ENCODE measurements at regions not wholly inside any gene's neighbourhood (a gene's known extent, or its start where the extent isn't known, plus 50 kb on each side); places are given as distances from the start of the nearest gene placed in this dataset.

GRCh38 chr12:53803194-53803593 is 51.4 kb upstream of the CISTR start:
- Mint-ChIP-seq H3K27ac (no peak overlapping the region), H3K9me3 (no peaks in the 10 kb centered on the region), H3K36me3 (ENCODE audit: low read depth) (no peaks in the 10 kb centered on the region), H3K4me3 (no peak overlapping the region), H3K4me1 (no peaks in the 10 kb centered on the region), H3K27me3 (peaks cover 64% of the 10 kb centered on the region)
- no peak for DNase-seq
- CTCF ChIA-PET = interaction anchor here (1.1 kb wide), 1 partner anchor 11 kb away, joined by 3 read pairs; no protein-coding TSS in a partner anchor
- POLR2A ChIA-PET = no interaction called here

DNA sequence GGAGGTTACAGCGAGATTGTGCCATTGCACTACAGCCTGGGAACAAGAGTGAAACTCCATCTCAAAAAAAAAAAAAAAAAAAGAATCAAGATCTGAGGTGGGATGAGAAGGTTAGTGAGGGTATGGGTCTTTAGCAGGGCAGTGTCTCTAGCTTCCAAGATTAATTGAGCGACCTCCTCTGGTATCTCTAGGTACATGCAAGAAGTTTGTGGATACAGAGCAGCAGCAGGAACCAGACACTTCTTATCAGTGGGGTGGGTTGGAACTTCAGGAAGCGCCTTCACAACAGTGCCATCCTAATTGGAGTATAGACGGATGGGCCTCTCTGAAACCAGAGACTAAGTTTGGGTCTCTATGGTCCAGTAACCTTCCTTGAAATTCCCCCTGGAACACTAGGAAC is 51.9 kb upstream of the CISTR start:
- Mint-ChIP-seq H3K36me3 (ENCODE audit: low read depth) (no peaks in the 10 kb centered on the region), H3K9me3 (no peaks in the 10 kb centered on the region), H3K4me1 (no peaks in the 10 kb centered on the region), H3K27me3 (peaks cover 61% of the 10 kb centered on the region), H3K4me3 (no peak overlapping the region), H3K27ac (no peak overlapping the region)
- ChIA-PET POLR2A (no interaction called here), CTCF (interaction anchor here (1.1 kb wide), 1 partner anchor 12 kb away, joined by 3 read pairs; no protein-coding TSS in a partner anchor)
- DNase-seq = no peak

GRCh38 chr12:53804429-53804828 is 52.6 kb upstream of the CISTR start:
- ChIA-PET CTCF (interaction anchor here (1.2 to 1.5 kb wide), 2 partner anchors 17 to 27 kb away, joined by 3 read pairs; no protein-coding TSS in a partner anchor), POLR2A (no interaction called here)
- Mint-ChIP-seq H3K4me3 (no peak overlapping the region), H3K9me3 (no peaks in the 10 kb centered on the region), H3K27me3 (peaks cover 54% of the 10 kb centered on the region), H3K4me1 (no peaks in the 10 kb centered on the region), H3K36me3 (ENCODE audit: low read depth) (no peaks in the 10 kb centered on the region), H3K27ac (no peak overlapping the region)
- no peak for DNase-seq

DNA sequence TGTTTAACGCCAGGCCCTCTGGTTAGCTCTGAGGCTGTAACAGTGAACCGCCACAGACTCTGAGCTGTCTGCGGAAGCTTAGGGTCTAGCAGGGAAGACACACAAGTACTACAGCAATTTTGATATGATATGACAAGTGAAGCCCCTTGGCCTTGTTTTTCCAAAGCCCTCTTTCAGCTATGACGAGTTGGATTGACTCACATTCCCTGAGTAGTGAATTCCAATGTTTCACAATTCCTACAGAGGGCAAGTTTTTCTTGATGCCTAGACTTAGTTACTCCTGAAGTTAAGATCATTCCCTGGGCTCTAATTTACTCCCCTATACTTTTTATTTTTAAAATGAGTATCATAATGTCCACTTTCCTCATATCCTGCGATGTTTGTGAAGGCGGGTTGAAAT is 53.3 kb upstream of the CISTR start:
- Mint-ChIP-seq H3K4me1 (no peaks in the 10 kb centered on the region), H3K4me3 (no peak overlapping the region), H3K27me3 (peaks cover 53% of the 10 kb centered on the region), H3K27ac (no peak overlapping the region), H3K36me3 (ENCODE audit: low read depth) (no peaks in the 10 kb centered on the region), H3K9me3 (no peaks in the 10 kb centered on the region)
- ChIA-PET POLR2A (no interaction called here), CTCF (interaction anchor here (1.2 to 1.5 kb wide), 2 partner anchors 16 to 26 kb away, joined by 3 read pairs; no protein-coding TSS in a partner anchor)
- DNase-seq = no peak

DNA sequence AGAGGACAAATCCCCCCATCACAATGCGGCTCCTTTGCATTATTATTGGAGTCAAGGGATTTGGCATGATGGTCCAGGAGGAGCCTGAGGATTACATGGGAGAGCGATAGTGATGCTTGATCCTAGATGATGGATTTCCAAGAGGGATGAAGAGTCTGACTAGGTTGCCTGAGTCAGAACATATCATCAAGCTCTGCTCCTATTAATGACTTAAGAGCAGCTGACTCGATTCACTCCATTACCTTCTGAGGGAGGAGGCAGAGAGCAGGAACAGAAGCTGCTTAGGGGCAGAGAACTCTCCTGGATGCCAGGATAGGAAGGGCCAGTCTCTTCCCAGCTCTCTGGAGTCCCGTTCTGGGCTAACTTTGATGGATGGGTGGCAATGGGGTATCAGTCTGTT is 54.0 kb upstream of the CISTR start:
- Mint-ChIP-seq H3K9me3 (no peaks in the 10 kb centered on the region), H3K36me3 (ENCODE audit: low read depth) (no peaks in the 10 kb centered on the region), H3K4me1 (no peaks in the 10 kb centered on the region), H3K4me3 (no peak overlapping the region), H3K27ac (no peak overlapping the region), H3K27me3 (peaks cover 50% of the 10 kb centered on the region)
- ChIA-PET CTCF (interaction anchor here (1.2 to 1.5 kb wide), 2 partner anchors 16 to 26 kb away, joined by 3 read pairs; no protein-coding TSS in a partner anchor), POLR2A (no interaction called here)
- no peak for DNase-seq

DNA sequence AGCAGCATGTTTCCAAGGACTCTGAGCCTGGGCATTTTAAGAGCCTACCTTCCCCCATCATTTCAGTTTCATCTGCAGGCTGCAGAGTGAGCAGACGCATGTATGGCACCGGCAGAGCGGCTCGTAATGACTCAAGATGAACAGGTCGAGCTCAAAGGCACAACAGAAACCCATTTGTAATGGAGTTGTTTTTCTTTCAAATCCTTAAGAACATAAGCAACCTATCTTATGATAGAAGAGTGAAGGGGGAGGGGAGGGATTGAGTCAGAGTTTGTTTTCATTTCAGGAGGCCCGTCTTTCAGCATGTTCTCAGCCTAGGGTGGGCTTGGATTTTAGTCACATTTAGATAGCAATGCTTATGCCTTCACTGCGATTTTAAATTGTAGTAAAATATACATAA is 54.9 kb upstream of the CISTR start:
- Mint-ChIP-seq H3K4me1 (no peaks in the 10 kb centered on the region), H3K36me3 (ENCODE audit: low read depth) (no peaks in the 10 kb centered on the region), H3K27me3 (peaks cover 44% of the 10 kb centered on the region), H3K9me3 (no peaks in the 10 kb centered on the region), H3K4me3 (no peak overlapping the region), H3K27ac (no peak overlapping the region)
- ChIA-PET POLR2A (no interaction called here), CTCF (no interaction called here)
- DNase-seq = no peak

DNA sequence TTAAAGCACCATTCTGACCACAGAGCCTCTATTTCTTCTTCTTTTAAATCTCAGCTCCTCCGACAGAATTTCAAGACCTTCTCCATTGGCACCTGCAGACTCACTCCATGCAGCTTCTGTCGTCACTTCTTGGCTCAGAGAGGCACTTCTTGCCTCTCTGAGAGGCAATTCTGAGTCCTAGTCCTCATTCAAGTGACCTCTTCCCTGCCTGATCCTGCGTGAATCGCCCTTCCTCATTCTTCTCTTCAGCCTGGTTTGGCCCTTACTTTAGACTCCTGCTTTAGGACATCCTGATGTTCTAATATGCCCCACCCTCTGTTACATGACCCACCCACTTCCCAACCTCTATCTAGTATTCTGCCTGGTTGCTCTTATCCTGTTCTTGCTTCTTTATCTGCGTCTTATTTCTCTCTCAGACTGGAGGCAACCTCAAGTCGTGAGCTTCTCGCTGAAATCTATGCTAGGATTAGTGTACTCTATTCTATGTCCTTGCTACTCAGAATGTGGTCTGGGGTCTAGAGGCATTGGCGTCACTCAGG is 55.6 kb upstream of the CISTR start:
- no peak overlapping the region for H3K27ac Mint-ChIP-seq
- ChIA-PET CTCF (no interaction called here), POLR2A (no interaction called here)
- no peaks in the 10 kb centered on the region for H3K4me1 Mint-ChIP-seq
- no peaks in the 10 kb centered on the region for H3K9me3 Mint-ChIP-seq
- no peaks in the 10 kb centered on the region for H3K36me3 Mint-ChIP-seq (ENCODE audit: low read depth)
- H3K4me3 Mint-ChIP-seq = no peak overlapping the region
- H3K27me3 Mint-ChIP-seq = peaks cover 44% of the 10 kb centered on the region
- DNase-seq = no peak

GRCh38 chr12:53808023-53808705 is 56.4 kb upstream of the CISTR start:
- Mint-ChIP-seq H3K27ac (no peak overlapping the region), H3K4me3 (no peak overlapping the region), H3K9me3 (no peaks in the 10 kb centered on the region), H3K36me3 (ENCODE audit: low read depth) (no peaks in the 10 kb centered on the region), H3K4me1 (no peaks in the 10 kb centered on the region), H3K27me3 (peaks cover 40% of the 10 kb centered on the region)
- no peak for DNase-seq
- POLR2A ChIA-PET = no interaction called here
- CTCF ChIA-PET = no interaction called here

GRCh38 chr12:53809005-53809404 is 57.2 kb upstream of the CISTR start:
- CTCF ChIA-PET = no interaction called here
- peaks cover 34% of the 10 kb centered on the region for H3K27me3 Mint-ChIP-seq
- H3K36me3 Mint-ChIP-seq (ENCODE audit: low read depth) = no peaks in the 10 kb centered on the region
- no peaks in the 10 kb centered on the region for H3K9me3 Mint-ChIP-seq
- H3K4me3 Mint-ChIP-seq = no peak overlapping the region
- H3K4me1 Mint-ChIP-seq = no peaks in the 10 kb centered on the region
- POLR2A ChIA-PET = no interaction called here
- H3K27ac Mint-ChIP-seq = no peak overlapping the region
- DNase-seq = no peak

GRCh38 chr12:53810950-53811349 is 59.2 kb upstream of the CISTR start:
- Mint-ChIP-seq H3K27me3 (peaks cover 23% of the 10 kb centered on the region), H3K4me1 (no peaks in the 10 kb centered on the region), H3K36me3 (ENCODE audit: low read depth) (no peaks in the 10 kb centered on the region), H3K9me3 (no peaks in the 10 kb centered on the region), H3K4me3 (no peak overlapping the region), H3K27ac (no peak overlapping the region)
- POLR2A ChIA-PET = no interaction called here
- DNase-seq = no peak
- CTCF ChIA-PET = no interaction called here

GRCh38 chr12:53811606-53812005 is 59.8 kb upstream of the CISTR start:
- peaks cover 20% of the 10 kb centered on the region for H3K27me3 Mint-ChIP-seq
- no peaks in the 10 kb centered on the region for H3K36me3 Mint-ChIP-seq (ENCODE audit: low read depth)
- ChIA-PET POLR2A (no interaction called here), CTCF (no interaction called here)
- no peak overlapping the region for H3K4me3 Mint-ChIP-seq
- H3K27ac Mint-ChIP-seq = no peak overlapping the region
- no peaks in the 10 kb centered on the region for H3K9me3 Mint-ChIP-seq
- H3K4me1 Mint-ChIP-seq = no peaks in the 10 kb centered on the region
- no peak for DNase-seq

DNA sequence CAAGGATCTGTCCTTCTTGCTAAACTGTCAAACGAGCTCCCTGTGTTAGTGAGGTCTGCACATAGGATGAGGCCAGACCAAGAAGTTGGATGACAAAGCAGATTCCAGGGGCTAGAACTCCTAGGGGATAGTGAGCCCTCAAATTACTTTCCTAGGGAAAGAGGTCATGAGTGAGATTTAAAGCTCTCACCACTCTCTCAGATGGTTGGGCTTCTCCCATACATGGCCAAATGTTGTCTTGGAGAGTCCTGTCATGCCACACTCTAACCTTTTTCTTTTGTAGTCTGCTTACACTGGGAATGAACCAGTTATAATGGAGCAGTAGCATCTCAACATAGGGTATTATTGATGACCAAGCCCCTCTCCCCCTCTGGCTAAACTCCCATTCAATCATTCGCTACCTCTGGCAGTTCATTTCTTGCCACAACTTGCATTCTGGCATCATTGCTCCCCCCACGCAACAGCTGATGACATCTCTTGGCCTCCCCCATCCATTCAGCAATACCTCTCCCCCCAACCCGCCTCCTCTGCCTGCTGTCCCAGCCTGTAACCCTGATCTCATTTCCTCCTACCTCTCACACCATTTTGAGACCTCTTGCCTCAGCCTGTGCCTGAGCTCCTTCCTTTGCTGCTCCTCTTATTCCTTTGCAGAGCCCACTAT is 64.7 kb upstream of the CISTR start:
- H3K36me3 Mint-ChIP-seq (ENCODE audit: low read depth) = no peaks in the 10 kb centered on the region
- no peak overlapping the region for H3K27ac Mint-ChIP-seq
- peaks cover 38% of the 10 kb centered on the region for H3K27me3 Mint-ChIP-seq
- POLR2A ChIA-PET = no interaction called here
- CTCF ChIA-PET = no interaction called here
- no peak for DNase-seq
- no peaks in the 10 kb centered on the region for H3K4me1 Mint-ChIP-seq
- H3K9me3 Mint-ChIP-seq = no peaks in the 10 kb centered on the region
- no peak overlapping the region for H3K4me3 Mint-ChIP-seq

GRCh38 chr12:53817021-53817389 is 65.2 kb upstream of the CISTR start:
- Mint-ChIP-seq H3K27me3 (peaks cover 42% of the 10 kb centered on the region), H3K4me1 (no peaks in the 10 kb centered on the region), H3K27ac (no peak overlapping the region), H3K36me3 (ENCODE audit: low read depth) (no peaks in the 10 kb centered on the region), H3K4me3 (no peak overlapping the region), H3K9me3 (no peaks in the 10 kb centered on the region)
- POLR2A ChIA-PET = no interaction called here
- no peak for DNase-seq
- CTCF ChIA-PET = no interaction called here
